Heart right ventricle (tissue), 16 donors: ENCODE measurements at regions not wholly inside any gene's neighbourhood (a gene's known extent, or its start where the extent isn't known, plus 50 kb on each side); places are given as distances from the start of the nearest gene placed in this dataset.

ENCODE experiments used
- ATAC-seq, 8 donors: fragments of 200-7000 bp; cut with Tn5 transposase; one replicate each; pipeline ENCODE4 v1.9.1; 2020; ENCODE audit warnings: mild to moderate bottlenecking in 8 of 8, moderate library complexity in 8 of 8, moderate number of reproducible peaks in 1 of 8
- DNase-seq, 2 donors: peaks; one replicate each; pipeline ENCODE4 v3.0.0-alpha.2; 2020
- H3K27ac ChIP-seq, 10 donors: fragments of 200-600 bp; sonication (generic) in 2 of 10; one replicate each; pipeline versions ENCODE4 v1.5.0 to v1.8.0; 2020 to 2022; ENCODE audit warnings: mild to moderate bottlenecking in 3 of 10
- H3K27me3 ChIP-seq, 7 donors: fragments of 200-600 bp; one replicate each; pipeline ENCODE4 v1.8.0; 2021 to 2022; ENCODE audit warnings: mild to moderate bottlenecking in 2 of 7
- H3K36me3 ChIP-seq, 9 donors: fragments of 200-600 bp; sonication (generic) in 1 of 9; one replicate each; pipeline versions ENCODE4 v1.5.0 to v1.8.0; 2020 to 2022; ENCODE audit warnings: mild to moderate bottlenecking in 2 of 9
- H3K4me1 ChIP-seq, 9 donors: fragments of 200-600 bp; sonication (generic) in 1 of 9; one replicate each; pipeline versions ENCODE4 v1.5.0 to v1.8.0; 2020 to 2022; ENCODE audit warnings: mild to moderate bottlenecking in 4 of 9
- H3K4me3 ChIP-seq, 10 donors: fragments of 200-600 bp; sonication (generic) in 2 of 10; one replicate each; pipeline versions ENCODE4 v1.5.0 to v1.8.0; 2020 to 2022; ENCODE audit warnings: mild to moderate bottlenecking in 7 of 10, moderate library complexity in 2 of 10
- H3K9me3 ChIP-seq, 11 donors: fragments of 200-600 bp in 10 of 11; sonication (generic) in 2 of 11; one replicate each; pipeline versions ENCODE4 v1.5.0 to v1.8.0; 2013 to 2022; ENCODE audit warnings: mild to moderate bottlenecking in 2 of 11, control low read depth in 1 of 11, moderate library complexity in 1 of 11
- WGBS, 2 donors: extraction: QIAGEN DNeasy Blood & Tissue Kit; methylation state at CpG; one replicate each; pipeline ENCODE4 v1.1.7; 2013; ENCODE audit warnings: inconsistent platforms in 1 of 2; 5-methylcytosine and 5-hydroxymethylcytosine counted together
- intact Hi-C, 10 donors: fragments of 100-400 bp; cut with DNase I; formaldehyde crosslinking; loops; one replicate each; pipeline versions ENCODE4 v1.11.1 to v1.14.2; 2022
- TF ChIP-seq, protein P1 (sequence below), 9 donors: fragments of 200-600 bp; sonication (generic) in 2 of 9; IDR thresholded peaks; one replicate each; pipeline versions ENCODE4 v1.5.0 to v1.8.0; 2021 to 2022; ENCODE audit warnings: antibody characterized with exemption in 9 of 9, mild to moderate bottlenecking in 5 of 9, moderate library complexity in 1 of 9
- donor health status: Arrhythmogenic right ventricular cardiomyopathy.
- donor health status: ischemic (EF 13 %, LVEDD 7.1; RV severe dilation, severe dysfunction).
- donor health status: healthy with polysubstance abuse.
- donor health status: DM: no; HTN: yes; CAD: no.
- donor health status: DM: no; HTN: no; CAD: no.
- donor health status: ischemic (EF 25% LVEDD 6.9; RV normal size, moderate dysfunction).
- donor health status: ischemic (EF 25% LVEDD 5.7; RV mildly dilated, moderate dysfunction).
- donor health status: healthy.
- donor health status: DM: yes; HTN: yes; CAD: no.
- donor health status: Ischemic cardiomyopathy.
- donor health status: ischemic (EF 35%, LVEDD 5.7; RV mildly dilated, moderate dysfunction).
- donor health status: nonischemic (EF 11% LVEDD 7.7; RV severe dilation, severe dysfunction).
- donor health status: DM: yes; HTN: yes; CAD: no.
- donor health status: PGD.
- donor health status: ischemic (EF 29% LVEDD 5.4; RV normal size, mild dysfunction).
- donor health status: nonischemic (EF 23%, LVEDD 6.1; RV moderate dilation, normal function).

DNA sequence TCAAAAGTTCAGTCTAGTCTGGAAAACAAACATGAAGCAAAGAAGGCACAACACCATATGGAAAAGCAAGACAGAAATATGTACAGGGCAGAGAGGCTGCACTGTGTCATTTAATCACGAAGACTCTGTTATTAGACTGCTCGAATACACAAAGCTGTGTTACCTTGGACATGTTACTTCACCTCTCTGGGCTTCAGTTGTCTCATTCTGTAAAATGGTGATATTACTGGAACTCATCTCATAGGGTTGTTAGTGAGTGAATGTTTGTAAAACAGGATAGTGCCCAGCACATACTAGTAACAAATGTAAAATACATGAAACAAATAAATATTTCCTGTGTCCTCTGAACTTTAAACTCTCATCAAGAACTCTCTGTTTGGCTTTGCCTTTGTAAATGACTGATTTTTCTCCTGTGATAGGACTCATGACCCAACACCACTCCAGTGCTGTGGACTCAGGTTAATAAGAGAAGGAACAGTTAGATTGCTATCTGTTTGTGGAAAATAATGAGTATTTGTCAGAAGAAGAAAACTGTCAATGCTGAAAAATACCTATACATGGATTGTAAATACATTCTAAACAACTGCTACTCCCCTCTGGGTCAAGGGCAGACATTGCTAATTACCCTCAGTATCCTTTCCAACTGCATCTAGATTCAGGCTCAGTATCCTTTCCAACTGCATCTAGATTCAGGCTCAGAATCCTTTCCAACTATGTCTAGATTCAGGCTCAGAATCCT is 62.3 kb downstream of the ZIC5 start:
- peaks cover 0 to 92% (median 83%) of the 10 kb centered on the region in 7 donors for H3K27me3 ChIP-seq
- H3K4me3 ChIP-seq, result no peak overlapping the region
- H3K4me1 ChIP-seq, result peaks cover 0 to 5% (median 0%) of the 10 kb centered on the region in 9 donors
- DNase-seq, result no peak
- H3K9me3 ChIP-seq, result no peaks in the 10 kb centered on the region
- no peak for ATAC-seq
- TF ChIP-seq, protein P1, sequence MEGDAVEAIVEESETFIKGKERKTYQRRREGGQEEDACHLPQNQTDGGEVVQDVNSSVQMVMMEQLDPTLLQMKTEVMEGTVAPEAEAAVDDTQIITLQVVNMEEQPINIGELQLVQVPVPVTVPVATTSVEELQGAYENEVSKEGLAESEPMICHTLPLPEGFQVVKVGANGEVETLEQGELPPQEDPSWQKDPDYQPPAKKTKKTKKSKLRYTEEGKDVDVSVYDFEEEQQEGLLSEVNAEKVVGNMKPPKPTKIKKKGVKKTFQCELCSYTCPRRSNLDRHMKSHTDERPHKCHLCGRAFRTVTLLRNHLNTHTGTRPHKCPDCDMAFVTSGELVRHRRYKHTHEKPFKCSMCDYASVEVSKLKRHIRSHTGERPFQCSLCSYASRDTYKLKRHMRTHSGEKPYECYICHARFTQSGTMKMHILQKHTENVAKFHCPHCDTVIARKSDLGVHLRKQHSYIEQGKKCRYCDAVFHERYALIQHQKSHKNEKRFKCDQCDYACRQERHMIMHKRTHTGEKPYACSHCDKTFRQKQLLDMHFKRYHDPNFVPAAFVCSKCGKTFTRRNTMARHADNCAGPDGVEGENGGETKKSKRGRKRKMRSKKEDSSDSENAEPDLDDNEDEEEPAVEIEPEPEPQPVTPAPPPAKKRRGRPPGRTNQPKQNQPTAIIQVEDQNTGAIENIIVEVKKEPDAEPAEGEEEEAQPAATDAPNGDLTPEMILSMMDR (IDR thresholded peaks at IDR 0.05), result no peak
- no peaks in the 10 kb centered on the region for H3K36me3 ChIP-seq
- WGBS, 2 donors, result 93 to 96% methylated on average over 2 of the region's 2 CpGs
- H3K27ac ChIP-seq, result no peak overlapping the region
- intact Hi-C loops, result loop anchor here in 1 of 10 donors (10.0 kb wide), 1 partner anchor 254 kb away; no protein-coding TSS in a partner anchor

DNA sequence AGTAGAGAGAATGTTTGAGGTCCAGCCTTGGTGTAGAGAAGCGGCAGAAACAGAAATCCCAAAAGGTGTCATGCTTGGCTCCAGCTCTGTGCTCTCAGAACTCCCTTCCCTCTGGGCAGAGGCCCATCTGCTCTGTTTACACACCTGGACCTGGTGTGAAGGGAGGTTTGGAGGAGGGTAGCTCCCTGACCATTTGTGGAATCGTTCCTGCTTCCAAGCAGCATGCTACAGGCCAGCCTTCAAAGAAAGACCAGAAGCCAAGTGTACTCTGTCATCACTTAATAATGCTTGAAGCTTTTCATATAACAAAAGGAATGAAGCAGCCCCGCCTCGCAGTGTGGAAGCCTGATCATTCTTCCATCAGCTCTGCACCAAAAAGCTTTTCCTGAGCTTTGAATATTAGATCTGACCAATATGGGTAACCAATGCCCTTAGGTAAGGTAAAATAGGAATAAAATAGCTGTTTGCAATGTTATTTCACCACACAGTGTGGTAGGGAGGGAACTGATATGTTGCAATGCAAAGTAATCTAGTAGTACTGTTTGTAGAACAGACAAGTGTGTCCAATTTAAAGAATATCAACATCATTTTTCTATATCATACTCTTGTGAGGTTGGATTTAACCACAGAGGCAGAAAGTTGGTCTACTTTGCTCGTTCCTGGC is 63.3 kb downstream of the ZIC5 start:
- DNase-seq, result no peak
- Histone ChIP-seq H3K4me1 (peaks cover 0 to 5% (median 0%) of the 10 kb centered on the region in 9 donors), H3K27ac (no peak overlapping the region), H3K9me3 (no peaks in the 10 kb centered on the region), H3K36me3 (no peaks in the 10 kb centered on the region), H3K4me3 (no peak overlapping the region), H3K27me3 (peaks cover 0 to 94% (median 83%) of the 10 kb centered on the region in 7 donors)
- TF ChIP-seq, protein P1 (IDR thresholded peaks at IDR 0.05), result no peak
- no peak for ATAC-seq
- WGBS, 2 donors, result 49 to 58% methylated on average over 5 of the region's 5 CpGs
- intact Hi-C loops, result loop anchor here in 1 of 10 donors (10.0 kb wide), 1 partner anchor 253 kb away; no protein-coding TSS in a partner anchor

DNA sequence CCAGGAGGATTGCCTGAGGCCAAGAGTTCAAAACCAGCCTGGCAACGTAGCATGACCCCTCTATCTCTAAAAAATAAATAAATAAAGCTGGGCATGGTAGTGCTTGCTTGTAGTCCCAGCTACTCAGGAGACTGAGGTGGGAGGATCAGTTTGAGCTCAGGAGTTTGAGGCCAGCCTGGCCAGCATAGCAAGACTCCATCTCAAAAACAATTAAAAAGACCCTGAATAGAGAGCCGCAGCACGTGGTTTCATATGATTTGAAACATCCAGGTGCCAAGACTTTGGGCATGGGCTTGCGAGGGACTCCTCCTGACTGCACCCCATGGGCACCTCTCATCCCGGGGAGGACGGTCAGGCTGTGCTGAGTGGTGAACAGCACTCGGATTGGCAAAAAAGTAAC is 63.9 kb downstream of the ZIC5 start:
- 91% methylated on average over 7 of the region's 7 CpGs for WGBS, 2 donors
- intact Hi-C loops, result loop anchor here in 1 of 10 donors (10.0 kb wide), 1 partner anchor 253 kb away; no protein-coding TSS in a partner anchor
- H3K27me3 ChIP-seq, result peaks cover 0 to 93% (median 79%) of the 10 kb centered on the region in 7 donors
- peaks cover 0 to 5% (median 0%) of the 10 kb centered on the region in 9 donors for H3K4me1 ChIP-seq
- H3K9me3 ChIP-seq, result no peaks in the 10 kb centered on the region
- TF ChIP-seq, protein P1 (IDR thresholded peaks at IDR 0.05), result no peak
- H3K27ac ChIP-seq, result no peak overlapping the region
- H3K36me3 ChIP-seq, result no peaks in the 10 kb centered on the region
- ATAC-seq (no peak), DNase-seq (no peak)
- no peak overlapping the region for H3K4me3 ChIP-seq

DNA sequence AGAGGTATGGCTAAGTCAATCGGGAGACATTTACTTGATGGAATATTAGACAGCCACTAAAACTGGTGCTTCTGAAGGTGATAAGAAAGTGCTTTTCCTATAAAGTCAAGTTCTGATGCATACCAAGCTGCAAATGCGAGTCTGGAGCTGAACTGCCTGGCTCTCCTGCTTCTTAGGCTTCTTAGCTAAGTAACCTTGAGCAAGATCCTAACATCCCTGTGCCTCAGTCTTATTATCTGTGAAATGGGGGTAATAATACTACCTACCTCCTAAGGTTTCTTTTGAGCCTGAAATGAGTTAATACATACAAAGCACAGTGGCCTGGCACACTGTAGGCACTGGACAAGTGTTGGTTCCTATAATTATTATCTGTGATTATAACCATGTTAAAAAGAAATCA is 64.5 kb downstream of the ZIC5 start:
- Histone ChIP-seq H3K27me3 (peaks cover 0 to 95% (median 74%) of the 10 kb centered on the region in 7 donors), H3K4me1 (peaks cover 0 to 5% (median 0%) of the 10 kb centered on the region in 9 donors), H3K27ac (no peak overlapping the region), H3K9me3 (no peaks in the 10 kb centered on the region), H3K4me3 (no peak overlapping the region), H3K36me3 (no peaks in the 10 kb centered on the region)
- 81 to 86% methylated on average over 2 of the region's 2 CpGs for WGBS, 2 donors
- DNase-seq (no peak), ATAC-seq (no peak)
- intact Hi-C loops, result loop anchor here in 1 of 10 donors (10.0 kb wide), 1 partner anchor 252 kb away; no protein-coding TSS in a partner anchor
- TF ChIP-seq, protein P1 (IDR thresholded peaks at IDR 0.05), result no peak
